B cell (primary cell): ENCODE measurements at regions not wholly inside any gene's neighbourhood (a gene's known extent, or its start where the extent isn't known, plus 50 kb on each side); places are given as distances from the start of the nearest gene placed in this dataset.

Source experiments
- ATAC-seq: fragments of 200-7000 bp; cut with Tn5 transposase; one replicate; pipeline ENCODE4 v1.10.0; 2021; ENCODE audit warnings: low read depth, mild to moderate bottlenecking, moderate number of reproducible peaks, moderate library complexity
- CTCF ChIA-PET: fragments of 350-600 bp; sonication (Branson Sonifier 250); formaldehyde crosslinking; loops from one replicate; lab custom pipeline; 2021; ENCODE audit warnings: antibody characterized with exemption, inconsistent platforms; lab: Charles Lee
- POLR2A ChIA-PET: fragments of 350-600 bp; sonication (Branson Sonifier 250); formaldehyde crosslinking; loops from one replicate; lab custom pipeline; 2021; ENCODE audit warnings: antibody characterized with exemption; lab: Charles Lee
- DNase-seq: peaks from one replicate; pipeline ENCODE4 v3.0.0; 2013
- H2AFZ ChIP-seq: 2 replicates; pipeline ENCODE4 v1.6.1; 2012; ENCODE audit warnings: mild to moderate bottlenecking, low read depth, low read length; ENCODE audit not compliant: insufficient read depth, poor library complexity, severe bottlenecking
- H3K27ac ChIP-seq, 2 donors: 1 replicate in 1 of 2; 2 replicates in 1 of 2; pipeline ENCODE4 v1.5.1; 2012 to 2013; ENCODE audit warnings: low read length in 2 of 2, mild to moderate bottlenecking in 2 of 2, moderate library complexity in 1 of 2
- H3K27me3 ChIP-seq, 4 experiments: fragments of 200-600 bp in 1 of 4; sonication (generic) in 1 of 4; replicated peaks in 1 of 4; 1 replicate in 2 of 4; 2 replicates in 2 of 4; pipeline versions ENCODE4 v1.6.1 to v1.7.0; 2013 to 2016; ENCODE audit warnings: low read length in 3 of 4, mild to moderate bottlenecking in 2 of 4, mixed read lengths in 1 of 4, moderate library complexity in 1 of 4; ENCODE audit not compliant: insufficient read depth in 4 of 4, control insufficient read depth in 3 of 4; ENCODE audit errors: control extremely low read depth in 1 of 4
- H3K36me3 ChIP-seq, 2 experiments: replicated peaks in 1 of 2; 1 replicate in 1 of 2; 2 replicates in 1 of 2; pipeline versions ENCODE4 v1.6.1 to v1.7.1; 2013; ENCODE audit warnings: low read length in 1 of 2; ENCODE audit not compliant: insufficient read depth in 2 of 2, control insufficient read depth in 1 of 2; ENCODE audit errors: control extremely low read depth in 1 of 2, extremely low read depth in 1 of 2
- H3K4me1 ChIP-seq, 2 donors: fragments of 200-600 bp in 1 of 2; sonication (generic) in 1 of 2; 1 replicate in 1 of 2; 2 replicates in 1 of 2; pipeline versions ENCODE4 v1.5.1 to v1.6.1; 2013 to 2017; ENCODE audit warnings: low read length in 2 of 2; ENCODE audit not compliant: control insufficient read depth in 2 of 2, insufficient read depth in 2 of 2
- H3K4me2 ChIP-seq: replicated peaks from 2 replicates; pipeline ENCODE3; 2012; ENCODE audit warnings: mild to moderate bottlenecking, low read depth, low read length; ENCODE audit not compliant: poor library complexity, severe bottlenecking
- H3K4me3 ChIP-seq, 5 experiments: fragments of 200-600 bp in 1 of 5; sonication (generic) in 1 of 5; 1 replicate in 3 of 5; 2 replicates in 2 of 5; pipeline versions ENCODE4 v1.5.1 to v1.7.0; 2011 to 2016; ENCODE audit warnings: low read length in 4 of 5, mild to moderate bottlenecking in 4 of 5, low read depth in 2 of 5, control low read depth in 1 of 5, moderate library complexity in 1 of 5; ENCODE audit not compliant: insufficient read depth in 1 of 5; ENCODE audit errors: control extremely low read depth in 1 of 5, extremely low read depth in 1 of 5
- H3K79me2 ChIP-seq: fragments of 200-600 bp; sonication (generic); one replicate; pipeline ENCODE4 v1.6.0; 2016; ENCODE audit warnings: low read length; ENCODE audit not compliant: control insufficient read depth, insufficient read depth
- H3K9ac ChIP-seq: fragments of 200-600 bp; sonication (generic); 2 replicates; pipeline ENCODE4 v1.6.1; 2017; ENCODE audit warnings: mild to moderate bottlenecking, low read length, moderate library complexity
- H3K9me3 ChIP-seq, 3 donors: one replicate each; pipeline versions ENCODE4 v1.6.1 to v1.7.1; 2013; ENCODE audit warnings: low read length in 2 of 3; ENCODE audit not compliant: control insufficient read depth in 2 of 3, insufficient read depth in 1 of 3; ENCODE audit errors: control extremely low read depth in 1 of 3
- H4K20me1 ChIP-seq: 2 replicates; pipeline ENCODE4 v1.6.0; 2012; ENCODE audit warnings: mild to moderate bottlenecking, low read length; ENCODE audit not compliant: insufficient read depth, control insufficient read depth, poor library complexity, severe bottlenecking
- H3K27ac Mint-ChIP-seq: one replicate; pipeline ENCODE4 v1.8.0; 2021; ENCODE audit warnings: mixed read lengths
- H3K27me3 Mint-ChIP-seq: one replicate; pipeline ENCODE4 v1.8.0; 2021; ENCODE audit warnings: mixed read lengths
- H3K4me1 Mint-ChIP-seq: one replicate; pipeline ENCODE4 v1.8.0; 2021; ENCODE audit warnings: mixed read lengths
- H3K4me3 Mint-ChIP-seq: one replicate; pipeline ENCODE4 v1.8.0; 2021; ENCODE audit warnings: mixed read lengths
- H3K9me3 Mint-ChIP-seq: one replicate; pipeline ENCODE4 v1.8.0; 2022; ENCODE audit warnings: mixed read lengths; ENCODE audit not compliant: insufficient read depth
- CTCF ChIP-seq: fragments of 200-600 bp; IDR thresholded peaks from one replicate; pipeline ENCODE4 v1.8.0; 2022; ENCODE audit warnings: antibody characterized with exemption, mild to moderate bottlenecking
- EZH2 ChIP-seq: IDR thresholded peaks from 2 replicates; pipeline ENCODE4 v1.6.1; 2012; ENCODE audit warnings: borderline replicate concordance, low read depth, mild to moderate bottlenecking, moderate library complexity, low read length; ENCODE audit not compliant: insufficient read depth, poor library complexity, severe bottlenecking
- WGBS: methylation state at CpG from one replicate; pipeline ENCODE4 v1.1.5; 2013; ENCODE audit warnings: missing lambda C conversion rate; ENCODE audit not compliant: insufficient coverage; 5-methylcytosine and 5-hydroxymethylcytosine counted together
- intact Hi-C: fragments of 100-400 bp; cut with micrococcal nuclease; formaldehyde crosslinking; loops from one replicate; pipeline ENCODE4 v1.10.0; 2022

- H4K20me1 ChIP-seq: no peaks in the 10 kb centered on the region
- no peak for TF ChIP-seq EZH2
- TF ChIP-seq CTCF: no peak
- no peaks in the 10 kb centered on the region for H3K4me1 Mint-ChIP-seq
- H3K27ac Mint-ChIP-seq: no peak overlapping the region
- no peaks in the 10 kb centered on the region for H3K27me3 Mint-ChIP-seq
- no peaks in the 10 kb centered on the region for H3K27me3 ChIP-seq
- no peaks in the 10 kb centered on the region for H3K79me2 ChIP-seq
- peaks cover 0 to 71% (median 1%) of the 10 kb centered on the region in 3 donors for H3K9me3 ChIP-seq
- no peak overlapping the region for H3K4me2 ChIP-seq
- peaks cover 8% of the 10 kb centered on the region for H3K9me3 Mint-ChIP-seq
- 78% methylated on average over 6 of the region's 6 CpGs for WGBS
- POLR2A ChIA-PET: no interaction called here
- no peak overlapping the region for H3K4me3 ChIP-seq
- no peak overlapping the region for H2AFZ ChIP-seq
- no peak for ATAC-seq
- H3K27ac ChIP-seq: no peak overlapping the region
- H3K36me3 ChIP-seq: no peaks in the 10 kb centered on the region
- no peaks in the 10 kb centered on the region for H3K4me1 ChIP-seq
- no peak overlapping the region for H3K4me3 Mint-ChIP-seq
- CTCF ChIA-PET: no interaction called here
- H3K9ac ChIP-seq: no peak overlapping the region
- no peak for DNase-seq
- intact Hi-C loops: no loop called here
Observed at GRCh38 chr13:19053561-19053960, 128.1 kb downstream of the TUBA3C start.

GRCh38 chr13:19052931-19053330 is 128.7 kb downstream of the TUBA3C start:
- no peak overlapping the region for H2AFZ ChIP-seq
- H3K27ac Mint-ChIP-seq: no peak overlapping the region

More at GRCh38 chr13:19052931-19053330, 128.7 kb downstream of the TUBA3C start:
- Histone ChIP-seq H3K36me3 (no peaks in the 10 kb centered on the region), H3K79me2 (no peaks in the 10 kb centered on the region), H4K20me1 (no peaks in the 10 kb centered on the region), H3K9ac (no peak overlapping the region), H3K4me2 (no peak overlapping the region), H3K9me3 (peaks cover 0 to 72% (median 1%) of the 10 kb centered on the region in 3 donors), H3K4me3 (no peak overlapping the region), H3K27ac (no peak overlapping the region), H3K27me3 (no peaks in the 10 kb centered on the region), H3K4me1 (no peaks in the 10 kb centered on the region)
- 85% methylated on average over 11 of the region's 11 CpGs for WGBS
- DNase-seq: no peak
- H3K27me3 Mint-ChIP-seq: no peaks in the 10 kb centered on the region
- ChIA-PET CTCF (no interaction called here), POLR2A (no interaction called here)
- no peak overlapping the region for H3K4me3 Mint-ChIP-seq
- no peak for TF ChIP-seq CTCF
- TF ChIP-seq EZH2: no peak
- no peak for ATAC-seq
- H3K9me3 Mint-ChIP-seq: peaks cover 8% of the 10 kb centered on the region
- no peaks in the 10 kb centered on the region for H3K4me1 Mint-ChIP-seq
- intact Hi-C loops: no loop called here
